IMR-90 (cell line): ENCODE measurements at regions not wholly inside any gene's neighbourhood (a gene's known extent, or its start where the extent isn't known, plus 50 kb on each side); places are given as distances from the start of the nearest gene placed in this dataset.

Experiments
- CHD1 ChIP-seq: IDR thresholded peaks from 2 replicates; pipeline ENCODE4 v1.6.1; 2012; ENCODE audit warnings: low read depth, low read length, improper control_type of control experiment
- CTCF ChIP-seq: conservative IDR thresholded peaks from 2 replicates; pipeline ENCODE4 v1.5.1; 2012; ENCODE audit warnings: mild to moderate bottlenecking, low read depth, low read length, improper control_type of control experiment
- MAZ ChIP-seq: IDR thresholded peaks from 2 replicates; pipeline ENCODE4 v1.6.1; 2012; ENCODE audit warnings: low read depth, mild to moderate bottlenecking, low read length, improper control_type of control experiment, moderate library complexity, borderline replicate concordance
- NFE2L2 ChIP-seq: fragments of 150-350 bp; IDR thresholded peaks from 2 replicates; pipeline ENCODE4 v1.6.1; 2016; ENCODE audit warnings: low read depth, mild to moderate bottlenecking, low read length
- POLR2A ChIP-seq: IDR thresholded peaks from 2 replicates; pipeline ENCODE4 v1.6.1; 2012; ENCODE audit warnings: mild to moderate bottlenecking, low read depth, low read length
- RAD21 ChIP-seq: IDR thresholded peaks from 2 replicates; pipeline ENCODE4 v1.6.1; 2012; ENCODE audit warnings: low read length, improper control_type of control experiment
- RCOR1 ChIP-seq: IDR thresholded peaks from 2 replicates; pipeline ENCODE4 v1.6.1; 2012; ENCODE audit warnings: mild to moderate bottlenecking, low read length, improper control_type of control experiment; ENCODE audit not compliant: insufficient replicate concordance
- TF ChIP-seq, protein P1 (sequence below): fragments of 150-350 bp; IDR thresholded peaks from 2 replicates; pipeline ENCODE4 v1.6.1; 2016; ENCODE audit warnings: low read depth, mild to moderate bottlenecking, low read length, moderate library complexity, borderline replicate concordance

- TF ChIP-seq CTCF (no peak), RCOR1 (no peak), POLR2A (no peak), RAD21 (no peak), NFE2L2 (no peak), CHD1 (no peak), MAZ (no peak)
- TF ChIP-seq, protein P1, sequence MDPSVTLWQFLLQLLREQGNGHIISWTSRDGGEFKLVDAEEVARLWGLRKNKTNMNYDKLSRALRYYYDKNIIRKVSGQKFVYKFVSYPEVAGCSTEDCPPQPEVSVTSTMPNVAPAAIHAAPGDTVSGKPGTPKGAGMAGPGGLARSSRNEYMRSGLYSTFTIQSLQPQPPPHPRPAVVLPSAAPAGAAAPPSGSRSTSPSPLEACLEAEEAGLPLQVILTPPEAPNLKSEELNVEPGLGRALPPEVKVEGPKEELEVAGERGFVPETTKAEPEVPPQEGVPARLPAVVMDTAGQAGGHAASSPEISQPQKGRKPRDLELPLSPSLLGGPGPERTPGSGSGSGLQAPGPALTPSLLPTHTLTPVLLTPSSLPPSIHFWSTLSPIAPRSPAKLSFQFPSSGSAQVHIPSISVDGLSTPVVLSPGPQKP = no peak
Measured at GRCh38 chr18:55158570-55158969, 199.3 kb upstream of the CCDC68 start.
